ENCODE measurements at regions not wholly inside any gene's neighbourhood (a gene's known extent, or its start where the extent isn't known, plus 50 kb on each side); places are given as distances from the start of the nearest gene placed in this dataset.

- TF ChIP-seq, protein P1, sequence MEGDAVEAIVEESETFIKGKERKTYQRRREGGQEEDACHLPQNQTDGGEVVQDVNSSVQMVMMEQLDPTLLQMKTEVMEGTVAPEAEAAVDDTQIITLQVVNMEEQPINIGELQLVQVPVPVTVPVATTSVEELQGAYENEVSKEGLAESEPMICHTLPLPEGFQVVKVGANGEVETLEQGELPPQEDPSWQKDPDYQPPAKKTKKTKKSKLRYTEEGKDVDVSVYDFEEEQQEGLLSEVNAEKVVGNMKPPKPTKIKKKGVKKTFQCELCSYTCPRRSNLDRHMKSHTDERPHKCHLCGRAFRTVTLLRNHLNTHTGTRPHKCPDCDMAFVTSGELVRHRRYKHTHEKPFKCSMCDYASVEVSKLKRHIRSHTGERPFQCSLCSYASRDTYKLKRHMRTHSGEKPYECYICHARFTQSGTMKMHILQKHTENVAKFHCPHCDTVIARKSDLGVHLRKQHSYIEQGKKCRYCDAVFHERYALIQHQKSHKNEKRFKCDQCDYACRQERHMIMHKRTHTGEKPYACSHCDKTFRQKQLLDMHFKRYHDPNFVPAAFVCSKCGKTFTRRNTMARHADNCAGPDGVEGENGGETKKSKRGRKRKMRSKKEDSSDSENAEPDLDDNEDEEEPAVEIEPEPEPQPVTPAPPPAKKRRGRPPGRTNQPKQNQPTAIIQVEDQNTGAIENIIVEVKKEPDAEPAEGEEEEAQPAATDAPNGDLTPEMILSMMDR (IDR thresholded peaks at IDR 0.05): no peak
- TF ChIP-seq POLR2A (IDR thresholded peaks at IDR 0.05): no peak
Observed at GRCh38 chr2:147451902-147452515, 392.8 kb upstream of the ACVR2A start.

Measured in uterus (tissue), 2 donors.